D341Med (cell line): ENCODE measurements at regions not wholly inside any gene's neighbourhood (a gene's known extent, or its start where the extent isn't known, plus 50 kb on each side); places are given as distances from the start of the nearest gene placed in this dataset.
A peak's percentile ranks its signal among the peaks of the same experiment; 100 is the strongest.

ENCODE experiments used
- DNase-seq: peaks from one replicate; pipeline ENCODE4 v3.0.0; 2012; ENCODE audit warnings: low spot score

GRCh38 chr19:31708520-31708919, 359.3 kb upstream of the TSHZ3 start:
- no peak for DNase-seq

- DNase-seq: no peak
Observed at GRCh38 chr19:31709476-31709875, 360.2 kb upstream of the TSHZ3 start.

GRCh38 chr19:31715249-31715945, 366.2 kb upstream of the TSHZ3 start:
- no peak for DNase-seq

- DNase-seq: no peak
Observed at GRCh38 chr19:31716826-31717225, 367.6 kb upstream of the TSHZ3 start.

- no peak for DNase-seq
Observed at GRCh38 chr19:31717269-31717923, 368.2 kb upstream of the TSHZ3 start.

- DNase-seq: no peak
Observed at GRCh38 chr19:31718032-31718431, 368.8 kb upstream of the TSHZ3 start.

- DNase-seq: no peak
Observed at GRCh38 chr19:31718898-31719297, 369.7 kb upstream of the TSHZ3 start.

GRCh38 chr19:31723101-31723500, 373.9 kb upstream of the TSHZ3 start:
- no peak for DNase-seq

GRCh38 chr19:31725051-31725450, 375.8 kb upstream of the TSHZ3 start:
- no peak for DNase-seq

- DNase-seq: no peak
Observed at GRCh38 chr19:31727536-31727935, 378.3 kb upstream of the TSHZ3 start.

- no peak for DNase-seq
Observed at GRCh38 chr19:31730270-31730669, 381.0 kb upstream of the TSHZ3 start.

- no peak for DNase-seq
Observed at GRCh38 chr19:31733591-31733990, 384.4 kb upstream of the TSHZ3 start.

- no peak for DNase-seq
Observed at GRCh38 chr19:31742249-31742648, 393.0 kb upstream of the TSHZ3 start.

- no peak for DNase-seq
Observed at GRCh38 chr19:31745731-31746130, 396.5 kb upstream of the TSHZ3 start.

GRCh38 chr19:31749231-31749630, 400.0 kb upstream of the TSHZ3 start:
- peak; percentile 57 for DNase-seq

GRCh38 chr19:31759359-31759758, 410.1 kb upstream of the TSHZ3 start:
- no peak for DNase-seq

GRCh38 chr19:31761281-31761913, 412.2 kb upstream of the TSHZ3 start:
- no peak for DNase-seq

- no peak for DNase-seq
Observed at GRCh38 chr19:31770223-31770622, 421.0 kb upstream of the TSHZ3 start.

- DNase-seq: no peak
Observed at GRCh38 chr19:31772915-31773314, 423.7 kb upstream of the TSHZ3 start.

GRCh38 chr19:31781542-31781941, 432.3 kb upstream of the TSHZ3 start:
- DNase-seq: no peak

- DNase-seq: no peak
Observed at GRCh38 chr19:31783592-31783991, 434.4 kb upstream of the TSHZ3 start.

- no peak for DNase-seq
Observed at GRCh38 chr19:31784671-31785101, 435.4 kb upstream of the TSHZ3 start.

GRCh38 chr19:31801611-31802010, 452.4 kb upstream of the TSHZ3 start:
- DNase-seq: no peak
